HG02973 (cell line): ENCODE measurements at regions not wholly inside any gene's neighbourhood (a gene's known extent, or its start where the extent isn't known, plus 50 kb on each side); places are given as distances from the start of the nearest gene placed in this dataset.
"Not testable (repeated sequence)": the region's sequence is repeated elsewhere in the genome, so short reads cannot be mapped to it uniquely, and the experiment has no call there.

Source experiments
- ATAC-seq: cut with Tn5 transposase; IDR thresholded peaks from one replicate; pipeline ENCODE4 v1.9.1; 2021; ENCODE audit warnings: moderate library complexity; ENCODE audit not compliant: unreplicated experiment

DNA sequence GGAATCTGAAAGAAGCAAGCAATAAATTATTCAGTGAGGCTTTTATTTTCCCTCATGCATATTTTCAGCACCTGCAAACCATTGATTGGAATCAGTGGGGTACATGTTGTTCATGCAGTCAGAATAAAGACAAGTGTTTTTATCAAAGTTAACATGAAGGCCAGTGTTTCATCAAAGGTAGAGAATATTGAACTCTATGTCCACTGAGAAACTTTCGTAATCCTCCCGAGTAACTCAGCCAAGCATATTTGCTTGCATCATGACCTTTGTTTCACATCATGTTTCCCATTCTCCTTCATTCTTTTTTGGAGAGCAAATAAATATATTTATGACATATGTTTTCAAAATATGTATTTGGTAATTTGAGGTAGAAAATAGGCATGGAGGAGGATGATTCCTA lies 663.1 kb downstream of the SH2D4B start:
- no peak for ATAC-seq

DNA sequence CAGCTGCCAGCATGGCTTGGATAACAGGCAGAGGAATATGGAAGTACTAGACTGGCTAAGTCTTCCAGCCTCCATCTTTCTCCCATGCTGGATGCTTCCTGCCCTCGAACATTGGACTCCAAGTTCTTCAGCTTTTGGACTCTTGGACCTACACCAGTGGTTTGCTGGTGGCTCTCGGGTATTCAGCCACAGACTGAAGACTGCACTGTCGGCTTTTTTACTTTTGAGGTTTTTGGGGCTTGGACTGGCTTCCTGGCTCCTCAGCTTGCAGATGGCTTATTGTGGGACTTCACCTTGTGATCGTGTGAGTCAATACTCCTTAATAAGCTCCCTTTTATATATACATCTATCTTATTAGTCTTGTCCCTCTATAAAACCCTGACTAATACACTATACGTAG lies 667.6 kb upstream of the NRG3 start:
- not testable (repeated sequence) for ATAC-seq

DNA sequence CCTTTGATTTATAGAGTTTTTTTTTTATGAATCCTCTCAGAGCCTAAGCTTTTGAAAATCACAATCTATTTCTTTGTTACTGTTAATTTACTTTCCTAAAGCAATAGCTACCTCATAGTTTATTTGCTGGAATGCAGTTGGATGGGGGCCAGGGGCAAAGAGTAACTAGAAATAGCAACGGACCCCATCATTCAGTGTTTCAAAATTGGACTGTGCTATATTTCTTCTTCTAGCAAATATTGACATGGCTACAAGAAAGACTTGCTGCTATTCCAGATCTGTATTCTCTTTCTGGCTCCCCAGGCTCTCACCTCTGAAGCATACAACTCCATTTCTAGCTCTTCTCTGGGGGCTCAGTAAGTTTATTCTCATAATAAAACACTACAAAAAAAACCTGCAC lies 661.6 kb upstream of the NRG3 start:
- no peak for ATAC-seq

DNA sequence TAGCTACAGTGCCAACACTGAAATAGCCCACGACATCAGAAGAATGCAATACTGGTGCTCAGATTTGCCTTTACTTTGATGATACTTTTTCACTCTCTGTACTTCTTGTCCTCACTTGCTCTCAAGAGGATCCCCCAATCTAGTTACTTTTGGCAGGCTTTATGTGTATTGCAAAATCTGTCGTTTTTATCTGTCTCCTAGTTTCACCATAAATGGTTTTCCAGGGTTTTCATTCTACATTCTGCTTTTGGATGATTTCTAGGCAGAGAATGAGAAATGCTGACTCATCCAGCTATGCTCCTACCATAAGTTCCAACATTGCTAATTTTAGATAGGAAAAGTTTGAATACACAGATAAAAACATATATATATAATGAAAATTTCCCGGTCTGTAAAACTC lies 659.5 kb upstream of the NRG3 start:
- ATAC-seq: no peak

DNA sequence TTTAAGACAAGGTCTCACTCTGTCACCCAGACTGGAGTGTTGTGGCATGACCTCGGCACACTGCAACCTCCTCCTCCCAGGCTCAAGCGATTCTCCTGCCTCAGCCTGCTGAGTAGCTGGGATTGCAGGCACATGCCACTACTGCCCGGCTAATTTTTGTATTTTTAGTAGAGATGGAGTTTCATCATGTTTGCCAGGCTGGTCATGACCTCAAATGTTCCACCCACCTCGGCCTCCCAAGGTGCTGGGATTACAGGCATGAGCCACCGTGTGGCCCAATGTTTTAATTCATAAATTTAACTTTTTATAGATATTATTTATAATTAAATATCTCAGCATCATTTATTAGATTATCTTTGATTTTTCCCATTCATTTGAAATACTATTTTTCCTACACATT lies 658.0 kb upstream of the NRG3 start:
- ATAC-seq: no peak

DNA sequence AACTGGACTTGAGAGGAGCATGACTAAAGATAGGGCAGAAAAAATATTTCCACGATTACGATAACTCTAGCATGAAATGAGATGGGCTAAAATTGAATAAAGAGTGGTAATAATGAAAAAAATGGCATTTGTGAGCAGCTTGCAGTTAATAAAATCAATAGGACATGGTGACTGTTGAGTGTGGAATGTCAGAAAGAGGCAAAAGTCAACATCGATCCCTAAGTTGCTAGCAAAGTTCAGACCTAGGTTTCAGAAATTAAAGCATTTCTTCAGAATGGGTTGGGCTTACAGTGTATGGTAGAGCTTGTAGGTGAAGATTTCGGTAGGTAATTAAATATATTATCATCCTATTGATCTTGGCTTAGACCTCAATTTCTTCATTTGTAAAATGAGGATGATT lies 656.7 kb upstream of the NRG3 start:
- no peak for ATAC-seq

DNA sequence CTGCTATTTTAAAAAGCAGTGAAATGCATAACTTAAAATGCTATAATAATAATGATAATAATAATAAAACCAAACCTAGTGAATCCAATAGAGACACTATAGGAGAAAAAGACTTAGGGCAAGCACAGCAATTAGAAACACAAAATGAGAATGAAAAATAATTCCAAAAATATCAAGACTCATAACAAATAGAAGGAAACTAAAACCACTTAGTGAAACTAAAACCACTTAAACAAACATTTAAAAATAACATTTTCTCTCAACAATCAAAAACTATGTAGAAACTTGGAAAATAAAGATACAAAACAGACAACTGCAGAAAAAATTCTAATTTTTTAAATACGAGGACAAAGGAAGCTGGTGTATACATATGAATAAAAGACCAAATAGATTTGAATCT lies 655.2 kb upstream of the NRG3 start:
- ATAC-seq: no peak

DNA sequence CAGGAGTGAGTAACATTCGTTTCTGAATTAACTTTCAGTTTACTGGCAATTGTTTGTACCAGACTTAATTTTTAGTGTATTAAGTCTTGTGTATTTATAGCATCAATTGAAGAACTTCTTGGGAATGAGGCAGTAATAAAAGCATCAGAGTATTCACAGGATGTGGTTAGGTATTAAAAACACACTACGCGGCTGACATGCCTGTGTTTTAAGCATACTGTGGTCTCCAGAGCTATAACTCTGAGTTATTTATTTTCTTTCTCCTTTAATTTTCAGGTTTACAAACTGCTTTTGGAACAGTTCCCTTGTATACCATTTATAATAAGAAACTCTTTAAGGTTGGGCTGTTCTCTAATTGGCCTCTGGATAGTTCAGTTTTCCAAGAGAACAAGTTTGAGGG lies 626.1 kb upstream of the NRG3 start:
- no peak for ATAC-seq

DNA sequence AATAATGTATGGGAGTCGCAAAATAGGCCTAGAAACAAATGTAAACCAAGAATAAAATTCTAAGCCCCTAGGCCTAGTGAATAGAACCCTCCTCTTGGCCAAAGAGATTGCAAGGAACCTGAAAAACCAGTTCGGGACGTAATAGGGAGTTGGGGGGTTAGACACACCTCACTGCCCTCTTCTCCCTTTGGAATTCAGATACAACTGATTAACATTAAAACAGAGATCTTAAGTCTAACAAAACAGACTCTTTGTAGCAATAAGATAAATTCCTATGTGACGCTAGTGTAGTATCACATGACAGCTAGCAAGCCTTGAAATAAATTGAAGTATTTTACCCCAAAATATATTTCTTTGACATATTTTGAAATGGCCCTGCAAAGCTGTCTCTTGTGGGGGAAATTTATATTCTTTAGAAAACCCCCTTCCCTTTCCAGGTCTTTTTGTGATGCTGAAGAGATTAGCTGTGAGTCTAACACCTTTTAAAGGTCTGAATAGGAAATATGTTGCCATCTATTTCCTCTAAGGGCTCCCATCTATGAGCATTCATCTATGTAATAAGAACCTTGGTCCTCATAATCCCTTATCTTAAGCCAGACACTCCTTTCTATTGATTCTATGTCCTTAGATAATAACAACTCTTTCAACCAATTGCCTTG lies 623.4 kb upstream of the NRG3 start:
- no peak for ATAC-seq

DNA sequence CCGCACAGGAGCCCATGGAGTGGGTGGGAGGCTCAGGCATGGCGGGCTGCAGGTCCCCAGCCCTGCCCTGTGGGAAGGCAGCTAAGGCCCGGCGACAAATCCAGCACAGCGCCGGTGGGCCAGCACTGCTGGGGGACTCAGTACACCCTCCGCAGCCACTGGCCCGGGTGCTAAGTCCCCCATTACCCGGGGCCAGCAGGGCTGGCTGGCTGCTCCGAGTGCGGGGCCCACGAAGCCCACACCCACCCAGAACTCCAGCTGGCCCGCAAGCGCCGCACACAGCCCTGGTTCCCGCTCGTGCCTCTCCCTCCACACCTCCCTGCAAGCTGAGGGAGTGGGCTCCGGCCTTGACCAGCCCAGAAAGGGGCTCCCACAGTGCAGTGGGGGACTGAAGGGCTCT lies 610.0 kb upstream of the NRG3 start:
- not testable (repeated sequence) for ATAC-seq

DNA sequence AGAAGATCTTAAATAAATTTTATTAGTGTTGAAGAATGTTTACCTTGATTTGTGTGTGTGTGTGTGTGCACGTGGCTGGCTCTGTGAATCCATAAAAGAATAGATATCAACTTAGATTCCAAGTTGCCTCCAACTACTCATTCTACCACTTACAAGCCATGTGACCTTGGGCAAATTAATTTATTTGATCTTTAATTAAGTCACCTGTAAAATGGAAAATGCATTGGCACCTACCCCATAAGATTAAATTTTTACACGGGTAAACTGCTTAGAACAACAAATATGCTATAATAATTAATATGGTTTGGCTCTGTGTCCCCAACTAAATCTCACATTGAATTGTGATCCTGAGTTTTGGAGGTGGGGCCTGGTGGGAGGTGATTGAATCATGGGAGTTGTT lies 604.9 kb upstream of the NRG3 start:
- ATAC-seq: no peak

DNA sequence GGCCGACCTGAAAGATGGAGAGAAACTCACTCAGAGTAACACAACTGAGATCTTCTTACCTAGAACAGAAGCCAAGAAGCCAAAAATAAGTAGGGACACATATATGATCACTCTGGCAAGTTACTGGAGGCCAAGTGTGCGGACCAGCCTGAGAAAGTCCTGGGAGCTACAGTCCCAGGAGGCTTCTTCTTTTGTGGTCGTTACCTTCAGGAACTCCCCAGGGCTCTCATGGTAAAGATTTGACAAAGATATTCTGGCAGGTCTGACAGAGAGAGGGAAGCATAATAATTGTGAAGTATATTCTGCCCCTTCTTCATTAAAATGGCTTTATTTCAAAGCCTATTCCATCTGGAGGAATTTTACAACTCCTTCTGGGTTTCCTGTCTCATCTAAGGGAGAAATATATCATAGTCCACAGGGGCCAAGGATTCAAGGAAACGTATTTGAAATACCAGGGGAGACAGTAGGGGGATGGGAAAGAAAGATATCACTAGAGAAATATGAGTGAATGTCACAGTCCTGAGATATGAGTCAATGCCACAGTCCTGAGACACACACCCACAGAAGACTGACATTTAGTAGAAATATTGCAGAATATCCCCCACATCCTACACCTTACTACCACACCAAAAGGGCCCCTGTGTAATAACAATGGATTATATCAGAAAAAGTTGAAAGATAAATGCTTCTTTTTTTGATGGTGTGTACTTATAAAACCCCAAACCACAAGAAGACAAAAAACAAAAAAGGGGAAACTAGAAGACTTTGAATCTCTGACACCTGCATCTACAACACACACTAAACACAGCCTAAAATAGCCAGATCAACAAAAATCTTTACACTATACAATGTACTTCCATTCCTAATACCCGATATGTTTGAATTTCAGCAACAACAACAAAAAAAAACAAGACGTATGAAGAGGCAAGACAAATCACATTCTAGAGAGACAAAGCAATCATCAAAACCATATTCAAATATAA lies 594.2 kb upstream of the NRG3 start:
- no peak for ATAC-seq

DNA sequence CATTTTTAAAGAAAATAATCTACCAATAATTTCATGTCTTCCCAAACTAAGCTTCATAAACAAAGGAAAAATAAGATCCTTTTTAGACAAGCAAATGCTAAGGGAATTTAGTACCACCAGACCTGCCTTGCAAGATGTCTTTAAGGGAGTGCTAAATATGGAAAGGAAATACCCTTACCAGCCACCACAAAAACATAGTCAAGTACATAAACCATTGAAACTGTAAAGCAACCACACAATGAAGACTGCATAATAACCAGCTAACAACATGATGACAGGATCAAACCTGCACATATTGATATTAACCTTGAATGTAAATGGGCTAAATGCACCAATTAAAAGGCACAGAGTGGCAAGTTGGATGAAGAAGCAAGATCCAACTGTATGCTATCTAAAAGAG lies 586.5 kb upstream of the NRG3 start:
- no peak for ATAC-seq

DNA sequence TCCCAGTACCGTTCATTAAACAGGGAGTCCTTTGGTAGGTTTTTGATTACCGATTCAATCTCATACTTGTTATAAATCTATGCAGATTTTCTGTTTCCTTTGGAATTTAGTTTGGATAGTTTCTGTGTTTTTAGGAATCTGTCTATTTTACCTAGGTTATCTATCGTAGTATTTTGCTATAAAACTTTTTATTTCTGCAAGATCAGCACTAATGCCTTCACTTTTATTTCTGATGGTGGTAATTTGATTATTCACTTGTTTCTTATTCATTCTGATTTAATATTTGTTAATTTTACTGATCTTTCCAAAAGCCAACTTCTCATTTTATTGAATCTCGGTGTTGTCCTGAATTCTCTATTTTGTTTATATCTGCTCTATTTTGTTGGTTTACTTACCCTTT lies 577.7 kb upstream of the NRG3 start:
- no peak for ATAC-seq

DNA sequence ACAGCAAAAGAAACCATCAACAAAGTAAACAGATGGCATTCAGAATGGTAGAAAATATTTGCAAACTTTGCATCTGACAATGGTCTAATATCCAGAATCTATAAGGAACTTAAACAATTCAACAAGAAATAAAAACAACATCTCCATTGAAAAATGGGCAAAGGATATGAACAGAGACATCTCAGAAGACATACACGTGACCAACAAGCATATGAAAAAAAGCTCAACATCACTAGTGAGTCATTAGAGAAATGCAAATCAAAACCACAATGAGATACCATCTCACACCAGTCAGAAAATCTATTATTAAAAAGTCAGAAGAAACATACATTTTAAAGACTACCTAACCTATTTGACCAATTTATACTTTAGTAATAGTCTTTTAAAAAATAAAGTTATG lies 571.3 kb upstream of the NRG3 start:
- no peak for ATAC-seq

DNA sequence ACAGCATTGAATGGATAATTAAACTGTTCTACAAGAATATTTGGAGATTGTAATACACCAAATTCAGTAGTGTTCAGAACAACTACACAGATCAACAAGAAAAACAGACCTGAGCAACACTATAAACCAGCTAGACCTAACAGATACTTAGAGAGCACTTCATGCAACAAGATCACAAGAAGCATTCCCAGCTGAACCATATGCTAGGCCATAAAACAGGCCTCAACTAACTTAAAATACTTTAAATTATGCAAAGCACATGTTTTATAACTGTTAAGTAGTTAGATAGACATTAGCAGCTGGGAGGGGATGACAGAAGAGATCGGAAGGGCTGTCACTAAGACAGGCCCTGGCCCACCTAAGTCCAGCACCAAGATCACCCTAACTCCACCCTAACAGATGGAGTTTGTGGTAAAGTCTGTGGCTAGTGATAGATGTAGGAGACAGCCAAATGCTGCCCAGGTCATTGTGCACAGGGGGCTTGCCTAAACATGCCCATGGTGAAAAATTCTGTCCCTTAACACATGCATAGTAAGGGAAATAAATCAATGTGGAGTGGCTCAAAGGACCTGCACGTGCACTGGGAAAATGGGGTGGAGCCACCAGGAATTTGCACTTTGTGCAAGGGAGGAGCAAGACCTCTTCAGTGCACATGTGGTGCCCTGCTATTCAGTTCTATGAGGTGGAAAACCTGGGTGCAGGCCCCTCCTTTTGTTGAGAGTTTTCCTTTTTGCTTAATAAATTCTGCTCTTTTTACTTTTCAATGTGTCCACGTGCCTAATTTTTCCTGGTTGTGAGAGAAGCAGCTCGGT lies 567.8 kb upstream of the NRG3 start:
- ATAC-seq: no peak

DNA sequence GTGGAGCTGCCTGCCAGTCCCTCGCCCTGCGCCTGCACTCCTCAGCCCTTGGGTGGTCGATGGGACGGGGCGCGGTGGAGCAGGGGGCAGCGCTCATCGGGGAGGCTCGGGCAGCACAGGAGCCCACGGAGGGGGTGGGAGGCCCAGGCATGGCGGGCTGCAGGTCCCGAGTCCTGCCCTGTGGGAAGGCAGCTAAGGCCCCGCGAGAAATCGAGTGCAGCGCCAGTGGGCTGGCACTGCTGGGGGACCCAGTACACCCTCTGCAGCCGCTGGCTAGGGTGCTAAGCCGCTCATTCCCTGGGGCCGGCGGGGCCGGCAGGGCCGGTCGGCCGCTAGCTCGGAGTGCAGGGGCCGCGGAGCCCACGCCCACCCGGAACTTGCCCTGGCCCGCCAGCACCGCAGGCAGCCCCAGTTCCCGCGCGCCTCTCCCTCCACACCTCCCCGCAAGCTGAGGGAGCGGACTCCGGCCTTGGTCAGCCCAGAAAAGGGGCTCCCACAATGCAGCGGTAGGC lies 565.9 kb upstream of the NRG3 start:
- ATAC-seq: no peak

DNA sequence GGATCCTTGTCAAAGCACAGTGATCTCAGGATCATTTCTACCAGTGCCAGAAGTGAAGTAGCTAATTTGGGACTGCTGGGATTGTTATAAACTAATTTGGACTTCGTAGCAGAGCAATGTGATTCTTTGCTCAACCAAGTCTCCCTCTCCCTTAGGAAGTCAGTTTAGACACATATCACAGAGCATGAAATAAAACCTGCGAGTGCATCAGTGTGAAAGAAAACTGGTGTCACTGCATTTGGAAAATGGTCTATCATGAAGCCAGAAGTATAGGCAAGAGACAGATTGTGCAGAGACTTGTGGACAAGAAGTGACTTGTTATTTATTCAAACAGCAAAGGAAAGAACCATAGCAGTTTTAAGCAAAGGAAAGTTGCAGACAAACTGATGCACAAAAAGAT lies 560.5 kb upstream of the NRG3 start:
- ATAC-seq: no peak

DNA sequence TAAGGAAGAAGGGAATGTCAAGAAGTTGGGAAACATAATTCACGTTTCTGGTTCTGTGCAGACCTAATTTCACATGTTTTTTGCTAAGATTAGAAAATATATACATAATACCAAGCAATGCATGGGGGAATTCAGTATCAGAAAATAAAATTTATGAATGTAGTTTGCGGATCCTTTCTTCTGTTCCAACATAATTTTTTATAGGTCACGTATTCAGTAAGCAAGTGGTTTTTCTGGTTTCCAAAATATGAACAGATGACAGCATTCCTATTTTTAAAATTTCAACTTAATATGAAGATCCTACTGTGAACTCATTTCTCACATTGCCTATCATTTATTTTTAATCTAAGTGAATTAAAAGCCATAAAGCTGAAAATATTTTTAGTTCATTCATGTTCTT lies 560.0 kb upstream of the NRG3 start:
- no peak for ATAC-seq

DNA sequence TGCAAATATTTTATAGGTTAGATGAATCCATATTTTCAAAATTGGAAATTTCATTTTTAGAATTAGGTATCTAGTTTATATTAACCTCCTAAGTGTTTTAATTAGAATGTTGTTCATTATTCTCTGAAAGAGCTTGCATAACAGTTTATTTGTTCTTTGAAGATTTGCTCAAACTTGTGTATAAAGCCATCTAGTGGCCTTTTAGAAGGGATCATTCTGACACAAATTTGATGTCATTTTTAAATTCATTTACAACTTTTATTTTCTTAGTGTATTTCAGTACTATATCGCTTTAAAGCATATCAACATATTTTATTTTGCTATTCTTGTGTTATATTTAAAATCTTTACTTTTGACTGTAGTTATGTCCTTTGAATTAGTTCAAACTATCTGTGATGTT lies 527.0 kb upstream of the NRG3 start:
- no peak for ATAC-seq

DNA sequence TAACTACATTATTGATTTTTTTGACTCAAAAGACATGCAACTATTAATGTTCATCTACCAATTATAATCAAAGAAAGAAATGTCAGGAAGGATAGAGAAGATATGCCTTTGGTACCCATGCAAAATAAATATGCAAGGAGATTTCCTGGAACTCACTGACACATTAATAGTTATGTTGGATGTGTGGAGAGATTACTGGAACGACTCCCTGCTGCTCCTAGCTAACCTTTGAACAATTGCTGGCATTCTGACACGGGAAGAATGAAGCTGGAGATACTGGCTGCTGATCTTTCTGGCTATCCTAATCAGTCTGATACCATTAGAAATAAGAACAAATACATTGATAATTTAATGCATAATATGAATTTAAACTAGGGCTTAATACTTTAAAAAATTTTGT lies 507.9 kb upstream of the NRG3 start:
- ATAC-seq: no peak
